ENCODE measurements at regions not wholly inside any gene's neighbourhood (a gene's known extent, or its start where the extent isn't known, plus 50 kb on each side); places are given as distances from the start of the nearest gene placed in this dataset.

DNA sequence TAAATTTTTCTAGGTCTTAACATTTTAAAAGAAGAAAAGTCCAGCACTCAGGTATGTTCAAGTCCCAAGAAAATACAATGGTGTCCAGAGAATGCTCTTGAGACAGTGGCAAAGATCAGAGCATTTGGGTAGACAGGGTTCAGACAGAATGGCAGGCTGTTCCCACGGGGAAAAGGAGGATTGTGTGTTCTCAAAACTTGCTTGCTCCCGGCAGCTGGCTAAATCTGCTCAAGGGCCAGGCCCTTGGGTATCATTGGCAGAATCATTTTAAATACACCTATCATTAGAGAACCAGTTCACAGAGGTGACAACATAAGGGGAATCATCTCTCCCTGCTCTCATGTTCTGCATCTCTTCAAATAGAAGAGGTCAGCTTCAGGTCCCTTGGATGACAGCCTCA lies 456.3 kb downstream of the DTHD1 start:
- TF ChIP-seq, protein P1, sequence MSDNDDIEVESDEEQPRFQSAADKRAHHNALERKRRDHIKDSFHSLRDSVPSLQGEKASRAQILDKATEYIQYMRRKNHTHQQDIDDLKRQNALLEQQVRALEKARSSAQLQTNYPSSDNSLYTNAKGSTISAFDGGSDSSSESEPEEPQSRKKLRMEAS (IDR thresholded peaks at IDR 0.05; ENCODE audit: low read depth, low read length), result no peak
- TF ChIP-seq MYC (IDR thresholded peaks at IDR 0.05; ENCODE audit: low read depth, low read length), result no peak
- TF ChIP-seq, protein P2, sequence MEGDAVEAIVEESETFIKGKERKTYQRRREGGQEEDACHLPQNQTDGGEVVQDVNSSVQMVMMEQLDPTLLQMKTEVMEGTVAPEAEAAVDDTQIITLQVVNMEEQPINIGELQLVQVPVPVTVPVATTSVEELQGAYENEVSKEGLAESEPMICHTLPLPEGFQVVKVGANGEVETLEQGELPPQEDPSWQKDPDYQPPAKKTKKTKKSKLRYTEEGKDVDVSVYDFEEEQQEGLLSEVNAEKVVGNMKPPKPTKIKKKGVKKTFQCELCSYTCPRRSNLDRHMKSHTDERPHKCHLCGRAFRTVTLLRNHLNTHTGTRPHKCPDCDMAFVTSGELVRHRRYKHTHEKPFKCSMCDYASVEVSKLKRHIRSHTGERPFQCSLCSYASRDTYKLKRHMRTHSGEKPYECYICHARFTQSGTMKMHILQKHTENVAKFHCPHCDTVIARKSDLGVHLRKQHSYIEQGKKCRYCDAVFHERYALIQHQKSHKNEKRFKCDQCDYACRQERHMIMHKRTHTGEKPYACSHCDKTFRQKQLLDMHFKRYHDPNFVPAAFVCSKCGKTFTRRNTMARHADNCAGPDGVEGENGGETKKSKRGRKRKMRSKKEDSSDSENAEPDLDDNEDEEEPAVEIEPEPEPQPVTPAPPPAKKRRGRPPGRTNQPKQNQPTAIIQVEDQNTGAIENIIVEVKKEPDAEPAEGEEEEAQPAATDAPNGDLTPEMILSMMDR (IDR thresholded peaks at IDR 0.05; ENCODE audit: low read depth, low read length), result no peak
- no peak for TF ChIP-seq POLR2A (IDR thresholded peaks at IDR 0.05; ENCODE audit: extremely low read depth, insufficient read length)
- no peak overlapping the region for H3K4me3 ChIP-seq (ENCODE audit: low read depth, low read length)
- DNase-seq (ENCODE audit: low read depth), result no peak

DNA sequence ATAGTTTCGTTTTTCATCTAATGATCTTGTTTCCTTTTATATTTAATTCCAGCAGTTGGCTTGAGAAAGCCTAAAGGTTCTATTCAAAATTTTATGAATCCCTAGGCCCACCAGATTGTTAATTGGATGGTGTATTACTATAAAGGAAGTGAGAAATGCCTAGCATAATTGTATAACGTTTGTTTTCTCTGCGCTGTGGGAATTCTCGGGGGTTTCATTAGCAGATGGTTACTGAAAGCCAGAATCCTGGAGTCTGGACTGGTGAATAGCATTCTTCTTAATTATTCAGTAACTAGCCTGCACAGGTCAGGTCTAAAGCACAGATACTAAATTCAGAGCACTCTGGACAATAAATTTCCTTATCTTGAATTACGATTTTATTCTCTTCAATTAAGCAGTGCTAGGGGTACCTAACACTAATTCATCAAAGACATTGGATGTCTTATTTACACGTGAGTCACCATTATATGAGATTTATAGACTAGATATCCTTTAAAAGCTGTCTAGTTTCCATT lies 459.4 kb downstream of the DTHD1 start:
- H3K4me3 ChIP-seq (ENCODE audit: low read depth, low read length), result no peak overlapping the region
- no peak for TF ChIP-seq POLR2A (IDR thresholded peaks at IDR 0.05; ENCODE audit: extremely low read depth, insufficient read length)
- no peak for TF ChIP-seq MYC (IDR thresholded peaks at IDR 0.05; ENCODE audit: low read depth, low read length)
- TF ChIP-seq, protein P2 (IDR thresholded peaks at IDR 0.05; ENCODE audit: low read depth, low read length), result no peak
- TF ChIP-seq, protein P1 (IDR thresholded peaks at IDR 0.05; ENCODE audit: low read depth, low read length), result no peak
- DNase-seq (ENCODE audit: low read depth), result no peak

DNA sequence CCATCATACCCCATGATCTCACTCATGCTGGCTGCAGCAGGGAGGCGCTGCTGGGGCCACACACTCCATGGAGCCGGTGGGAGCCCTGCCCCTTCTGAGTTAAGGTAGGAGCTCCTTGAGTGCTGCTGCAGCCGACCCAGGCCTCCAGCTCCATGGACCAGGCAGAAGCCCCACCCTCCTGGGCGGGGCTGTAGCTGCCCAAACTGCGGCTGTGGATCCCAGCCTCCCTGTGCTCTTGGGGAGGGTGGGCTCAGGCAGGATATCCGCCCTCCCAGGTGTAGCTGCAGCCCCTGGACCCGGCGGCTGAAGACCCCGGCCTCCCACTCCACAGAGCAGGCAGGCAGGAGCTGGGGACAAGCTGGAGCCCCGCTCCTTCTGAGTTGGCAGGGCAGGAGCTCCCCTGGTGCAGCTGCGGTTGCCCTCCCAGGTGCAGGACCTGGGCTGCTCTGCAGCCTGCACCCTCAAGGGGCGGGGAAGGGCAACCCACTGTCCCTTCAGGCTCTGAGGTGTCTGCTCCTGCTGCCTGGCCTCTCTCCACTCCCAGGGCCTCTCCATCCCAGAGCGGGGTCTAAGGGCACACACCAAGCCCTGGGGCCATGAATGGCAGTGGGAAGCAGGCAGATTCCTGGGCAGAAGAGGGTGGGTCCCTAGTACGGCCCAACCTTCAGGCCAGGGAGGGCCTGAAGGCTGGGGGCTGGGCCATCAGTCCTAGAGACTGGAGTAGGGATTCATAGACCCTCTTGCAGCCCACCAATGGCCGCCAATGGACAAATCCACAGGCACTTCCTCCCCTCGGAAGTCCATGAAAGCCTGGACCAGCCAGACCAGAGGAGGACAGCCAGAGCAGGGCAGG lies 466.1 kb downstream of the DTHD1 start:
- no peak for DNase-seq (ENCODE audit: low read depth)
- TF ChIP-seq, protein P2 (IDR thresholded peaks at IDR 0.05; ENCODE audit: low read depth, low read length), result no peak
- TF ChIP-seq POLR2A (IDR thresholded peaks at IDR 0.05; ENCODE audit: extremely low read depth, insufficient read length), result no peak
- TF ChIP-seq, protein P1 (IDR thresholded peaks at IDR 0.05; ENCODE audit: low read depth, low read length), result no peak
- H3K4me3 ChIP-seq (ENCODE audit: low read depth, low read length), result no peak overlapping the region

DNA sequence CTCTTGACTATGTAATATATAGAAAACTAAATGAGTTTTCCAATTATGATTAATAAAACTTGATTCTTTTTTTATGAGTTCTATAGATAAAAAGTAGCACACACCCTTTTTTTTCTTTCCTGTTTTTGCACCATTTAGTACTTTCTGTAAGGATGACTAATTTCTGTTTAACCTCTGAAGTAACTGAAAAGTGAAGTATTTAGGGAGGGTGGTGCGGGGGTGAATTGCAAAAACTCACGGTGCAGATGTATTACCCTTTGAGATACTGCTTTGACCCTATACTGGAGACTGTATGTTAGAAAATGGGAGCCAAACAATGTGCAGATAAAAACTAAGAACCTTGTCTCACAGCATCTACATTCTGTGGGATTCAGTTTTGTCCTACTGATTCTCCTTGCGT lies 471.6 kb downstream of the DTHD1 start:
- TF ChIP-seq MYC (IDR thresholded peaks at IDR 0.05; ENCODE audit: low read depth, low read length), result no peak
- TF ChIP-seq, protein P1 (IDR thresholded peaks at IDR 0.05; ENCODE audit: low read depth, low read length), result no peak
- TF ChIP-seq POLR2A (IDR thresholded peaks at IDR 0.05; ENCODE audit: extremely low read depth, insufficient read length), result no peak
- TF ChIP-seq, protein P2 (IDR thresholded peaks at IDR 0.05; ENCODE audit: low read depth, low read length), result no peak
- no peak overlapping the region for H3K4me3 ChIP-seq (ENCODE audit: low read depth, low read length)
- no peak for DNase-seq (ENCODE audit: low read depth)

DNA sequence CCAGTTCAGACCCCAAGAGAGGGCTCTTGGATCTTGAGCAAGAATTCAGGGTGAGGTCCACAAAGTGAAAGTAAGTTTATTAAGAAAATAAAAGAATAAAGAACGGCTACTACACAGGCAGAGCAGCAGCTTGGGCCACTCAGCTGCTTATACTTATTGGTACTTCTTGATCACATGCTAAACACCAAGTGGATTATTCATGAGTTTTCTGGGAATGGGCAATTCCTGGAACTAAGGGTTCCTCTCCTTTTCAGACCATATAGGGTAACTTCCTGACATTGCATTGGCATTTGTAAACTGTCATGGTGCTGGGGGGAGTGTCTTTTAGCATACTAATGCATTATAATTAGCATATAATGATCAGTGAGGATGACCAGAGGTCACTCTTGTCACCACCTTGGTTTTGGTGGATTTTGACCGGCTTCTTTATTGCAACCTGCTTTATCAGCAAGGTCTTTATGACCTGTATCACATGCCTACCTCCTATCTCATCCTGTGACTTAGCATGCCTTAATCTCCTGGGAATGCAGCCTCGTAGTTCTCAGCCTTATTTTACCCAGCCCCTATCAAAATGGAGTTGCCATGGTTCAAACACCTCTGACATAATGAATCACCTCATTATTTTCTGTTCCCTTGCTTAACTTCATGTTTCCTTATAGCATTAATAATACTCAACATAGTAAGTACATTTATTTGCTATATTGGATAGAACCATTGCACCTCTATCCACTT lies 476.3 kb downstream of the DTHD1 start:
- TF ChIP-seq MYC (IDR thresholded peaks at IDR 0.05; ENCODE audit: low read depth, low read length) (no peak), POLR2A (IDR thresholded peaks at IDR 0.05; ENCODE audit: extremely low read depth, insufficient read length) (no peak)
- TF ChIP-seq, protein P1 (IDR thresholded peaks at IDR 0.05; ENCODE audit: low read depth, low read length), result no peak
- TF ChIP-seq, protein P2 (IDR thresholded peaks at IDR 0.05; ENCODE audit: low read depth, low read length), result no peak
- DNase-seq (ENCODE audit: low read depth), result no peak
- H3K4me3 ChIP-seq (ENCODE audit: low read depth, low read length), result no peak overlapping the region

Data from NB4 (cell line).